ENCODE measurements at regions not wholly inside any gene's neighbourhood (a gene's known extent, or its start where the extent isn't known, plus 50 kb on each side); places are given as distances from the start of the nearest gene placed in this dataset.
"Not testable (repeated sequence)": the region's sequence is repeated elsewhere in the genome, so short reads cannot be mapped to it uniquely, and the experiment has no call there.

GRCh38 chr12:46669720-46670119 is 156.1 kb downstream of the SLC38A4 start:
- DNase-seq, result no peak

- no peak for DNase-seq
Measured at GRCh38 chr12:46667551-46667950, 158.2 kb downstream of the SLC38A4 start.

GRCh38 chr12:46664761-46665287 is 161.0 kb downstream of the SLC38A4 start:
- DNase-seq, result no peak

GRCh38 chr12:46663318-46663717 is 162.5 kb downstream of the SLC38A4 start:
- no peak for DNase-seq

- peak; percentile 1 to 33 for DNase-seq
Measured at GRCh38 chr12:46661110-46661845, 164.5 kb downstream of the SLC38A4 start.

- no peak for DNase-seq
Measured at GRCh38 chr12:46660719-46661109, 165.1 kb downstream of the SLC38A4 start.

GRCh38 chr12:46660276-46660675 is 165.5 kb downstream of the SLC38A4 start:
- DNase-seq, result no peak

- DNase-seq, result no peak
Measured at GRCh38 chr12:46659824-46660223, 166.0 kb downstream of the SLC38A4 start.

- no peak for DNase-seq
Measured at GRCh38 chr12:46659032-46659650, 166.7 kb downstream of the SLC38A4 start.

- no peak for DNase-seq
Measured at GRCh38 chr12:46657453-46658411, 168.1 kb downstream of the SLC38A4 start.

GRCh38 chr12:46655984-46656383 is 169.8 kb downstream of the SLC38A4 start:
- not testable (repeated sequence) for DNase-seq

- DNase-seq, result no peak
Measured at GRCh38 chr12:46653311-46653710, 172.5 kb downstream of the SLC38A4 start.

- no peak for DNase-seq
Measured at GRCh38 chr12:46652692-46653091, 173.1 kb downstream of the SLC38A4 start.

- DNase-seq, result no peak
Measured at GRCh38 chr12:46650688-46651087, 175.1 kb downstream of the SLC38A4 start.

GRCh38 chr12:46649433-46649832 is 176.4 kb downstream of the SLC38A4 start:
- no peak for DNase-seq

GRCh38 chr12:46647034-46647433 is 178.8 kb downstream of the SLC38A4 start:
- no peak for DNase-seq

GRCh38 chr12:46641649-46642048 is 184.1 kb downstream of the SLC38A4 start:
- not testable (repeated sequence) for DNase-seq

GRCh38 chr12:46635818-46636217 is 190.0 kb downstream of the SLC38A4 start:
- DNase-seq, result no peak

GRCh38 chr12:46629331-46630229 is 196.2 kb downstream of the SLC38A4 start:
- DNase-seq, result no peak

- no peak for DNase-seq
Measured at GRCh38 chr12:46628176-46628575, 197.6 kb downstream of the SLC38A4 start.

- no peak for DNase-seq
Measured at GRCh38 chr12:46627686-46628085, 198.1 kb downstream of the SLC38A4 start.

GRCh38 chr12:46619474-46619873 is 206.3 kb downstream of the SLC38A4 start:
- DNase-seq, result not testable (repeated sequence)

Measured in NCI-H446 (cell line).